ENCODE measurements at regions not wholly inside any gene's neighbourhood (a gene's known extent, or its start where the extent isn't known, plus 50 kb on each side); places are given as distances from the start of the nearest gene placed in this dataset.

- TF ChIP-seq POLR2A (IDR thresholded peaks at IDR 0.05) = no peak
- no peak for TF ChIP-seq CTCF (IDR thresholded peaks at IDR 0.05)
Observed at GRCh38 chr10:128981881-128982615, 485.0 kb upstream of the MGMT start.
